HepG2 (cell line): ENCODE measurements at regions not wholly inside any gene's neighbourhood (a gene's known extent, or its start where the extent isn't known, plus 50 kb on each side); places are given as distances from the start of the nearest gene placed in this dataset.

ENCODE experiments used
- BHLHE40 ChIP-seq: IDR thresholded peaks from 2 replicates; pipeline ENCODE4 v1.6.1; 2011; ENCODE audit warnings: low read length, improper control_type of control experiment
- CBX5 ChIP-seq: sonication (generic); formaldehyde crosslinking; IDR thresholded peaks from 2 replicates; pipeline ENCODE4 v1.4.0; 2020; ENCODE audit warnings: missing genetic modification reagents, borderline replicate concordance
- ERF ChIP-seq: IDR thresholded peaks from 2 replicates; pipeline ENCODE4 v1.6.1; 2018; ENCODE audit warnings: missing biosample characterization, missing genetic modification reagents
- JUND ChIP-seq: sonication (generic); formaldehyde crosslinking; IDR thresholded peaks from 2 replicates; pipeline ENCODE4 v1.8.0; 2022; ENCODE audit warnings: mild to moderate bottlenecking, missing genetic modification reagents
- KDM2A ChIP-seq: sonication (generic); formaldehyde crosslinking; IDR thresholded peaks from 2 replicates; pipeline ENCODE4 v1.4.0; 2020; ENCODE audit warnings: low read depth, missing genetic modification reagents, borderline replicate concordance
- KLF11 ChIP-seq: IDR thresholded peaks from 2 replicates; pipeline ENCODE4 v1.6.1; 2016; ENCODE audit warnings: missing compliant biosample characterization
- MED13 ChIP-seq: sonication (generic); formaldehyde crosslinking; IDR thresholded peaks from 2 replicates; pipeline ENCODE4 v1.5.0; 2020; ENCODE audit warnings: missing genetic modification reagents
- MEF2D ChIP-seq: sonication (generic); formaldehyde crosslinking; IDR thresholded peaks from 2 replicates; pipeline ENCODE4 v1.5.1; 2020; ENCODE audit warnings: mild to moderate bottlenecking, missing genetic modification reagents
- PATZ1 ChIP-seq: sonication (generic); formaldehyde crosslinking; IDR thresholded peaks from 2 replicates; pipeline ENCODE4 v1.4.0; 2020; ENCODE audit warnings: missing genetic modification reagents
- RFX5 ChIP-seq: IDR thresholded peaks from 2 replicates; pipeline ENCODE4 v1.6.1; 2011; ENCODE audit warnings: low read depth, low read length, improper control_type of control experiment
- SATB2 ChIP-seq: sonication (generic); formaldehyde crosslinking; IDR thresholded peaks from 2 replicates; pipeline ENCODE4 v1.5.0; 2020; ENCODE audit warnings: missing genetic modification reagents
- SPEN ChIP-seq: sonication (generic); formaldehyde crosslinking; IDR thresholded peaks from 2 replicates; pipeline ENCODE4 v1.5.1; 2020; ENCODE audit warnings: low read depth, mild to moderate bottlenecking, missing genetic modification reagents
- TFAP4 ChIP-seq: sonication (generic); IDR thresholded peaks from 2 replicates; pipeline ENCODE4 v1.6.1; 2016; ENCODE audit warnings: low read depth, borderline replicate concordance
- ZBTB44 ChIP-seq: sonication (generic); formaldehyde crosslinking; IDR thresholded peaks from 2 replicates; pipeline ENCODE4 v1.4.0; 2020; ENCODE audit warnings: missing genetic modification reagents
- ZIK1 ChIP-seq: sonication (generic); formaldehyde crosslinking; IDR thresholded peaks from 2 replicates; pipeline ENCODE4 v1.5.0; 2020; ENCODE audit warnings: mild to moderate bottlenecking, low read depth, missing genetic modification reagents, borderline replicate concordance
- ZNF225 ChIP-seq: sonication (generic); formaldehyde crosslinking; IDR thresholded peaks from 2 replicates; pipeline ENCODE4 v1.4.0; 2020; ENCODE audit warnings: mild to moderate bottlenecking, missing genetic modification reagents
- ZNF484 ChIP-seq: sonication (generic); formaldehyde crosslinking; IDR thresholded peaks from 2 replicates; pipeline ENCODE4 v1.5.1; 2020; ENCODE audit warnings: mild to moderate bottlenecking, low read depth, missing genetic modification reagents, borderline replicate concordance
- ZNF790 ChIP-seq: sonication (generic); formaldehyde crosslinking; IDR thresholded peaks from 2 replicates; pipeline ENCODE4 v1.8.0; 2022; ENCODE audit warnings: missing genetic modification reagents, mild to moderate bottlenecking, borderline replicate concordance
- ZSCAN30 ChIP-seq: sonication (generic); formaldehyde crosslinking; IDR thresholded peaks from 2 replicates; pipeline ENCODE4 v1.5.0; 2020; ENCODE audit warnings: mild to moderate bottlenecking, missing genetic modification reagents
- TF ChIP-seq, protein P1 (sequence below): sonication (generic); formaldehyde crosslinking; IDR thresholded peaks from 2 replicates; pipeline ENCODE4 v1.4.0; 2020; ENCODE audit warnings: missing genetic modification reagents, borderline replicate concordance
- TF ChIP-seq, protein P2 (sequence below): IDR thresholded peaks from 2 replicates; pipeline ENCODE4 v1.4.0; 2020; ENCODE audit warnings: mild to moderate bottlenecking, missing genetic modification reagents

DNA sequence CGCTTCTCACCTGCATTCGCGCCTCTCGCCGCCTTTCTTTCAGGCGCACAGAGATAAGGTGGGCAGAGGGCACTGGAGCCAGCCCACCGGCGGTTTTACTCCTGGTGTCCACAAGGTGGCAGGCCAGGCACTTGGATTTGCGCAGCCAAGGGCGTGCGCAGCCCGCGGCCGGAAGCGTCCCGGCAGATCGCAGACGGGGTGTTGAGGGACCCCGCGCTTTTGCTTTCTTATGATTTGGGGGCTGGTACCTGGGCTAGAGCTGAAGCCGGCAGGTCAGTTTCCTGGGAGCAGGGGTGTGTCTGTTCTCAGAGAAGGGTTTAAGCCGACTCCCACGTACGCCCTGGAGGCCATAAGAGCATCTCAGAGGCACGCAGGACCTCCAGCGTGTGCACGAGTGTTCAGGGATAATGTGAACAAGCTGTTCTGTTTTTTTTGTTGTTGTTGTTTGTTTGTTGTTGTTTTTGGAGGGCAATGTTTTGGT, 305.6 kb upstream of the CXCR4 start (continued):
- TF ChIP-seq SATB2 (CRISPR knock-in tag): no peak
- peak; percentile 60; the same call in 1 of the 2 replicates for TF ChIP-seq SPEN
- TF ChIP-seq ZBTB44: no peak
- no peak for TF ChIP-seq MED13 (CRISPR knock-in tag)
- no peak for TF ChIP-seq TFAP4
- TF ChIP-seq JUND (CRISPR knock-in tag): no peak
- TF ChIP-seq ZNF790 (CRISPR knock-in tag): no peak
- TF ChIP-seq PATZ1: peak; percentile 33; the same call in 1 of the 2 replicates
- TF ChIP-seq ZIK1 (CRISPR knock-in tag): 0 out of 2 replicates have a peak, but pooled peaks have one; percentile 64
- TF ChIP-seq CBX5 (CRISPR knock-in tag): peak; percentile 73; the same call in 1 of the 2 replicates
- TF ChIP-seq KLF11 (CRISPR knock-in tag): no peak
- TF ChIP-seq MEF2D (CRISPR knock-in tag): peak; percentile 66; the same call in 1 of the 2 replicates
- peak; percentile 87 for TF ChIP-seq KDM2A
- TF ChIP-seq ZNF484: no peak
- peak; percentile 70; the same call in 1 of the 2 replicates for TF ChIP-seq ZNF225 (CRISPR knock-in tag)
- no peak for TF ChIP-seq ZSCAN30 (CRISPR knock-in tag)
- peak; percentile 49; the same call in 1 of the 2 replicates for TF ChIP-seq ERF (CRISPR knock-in tag)
- TF ChIP-seq RFX5: no peak
- TF ChIP-seq BHLHE40: peak; percentile 31; the same call in 1 of the 2 replicates
- TF ChIP-seq, protein P1, sequence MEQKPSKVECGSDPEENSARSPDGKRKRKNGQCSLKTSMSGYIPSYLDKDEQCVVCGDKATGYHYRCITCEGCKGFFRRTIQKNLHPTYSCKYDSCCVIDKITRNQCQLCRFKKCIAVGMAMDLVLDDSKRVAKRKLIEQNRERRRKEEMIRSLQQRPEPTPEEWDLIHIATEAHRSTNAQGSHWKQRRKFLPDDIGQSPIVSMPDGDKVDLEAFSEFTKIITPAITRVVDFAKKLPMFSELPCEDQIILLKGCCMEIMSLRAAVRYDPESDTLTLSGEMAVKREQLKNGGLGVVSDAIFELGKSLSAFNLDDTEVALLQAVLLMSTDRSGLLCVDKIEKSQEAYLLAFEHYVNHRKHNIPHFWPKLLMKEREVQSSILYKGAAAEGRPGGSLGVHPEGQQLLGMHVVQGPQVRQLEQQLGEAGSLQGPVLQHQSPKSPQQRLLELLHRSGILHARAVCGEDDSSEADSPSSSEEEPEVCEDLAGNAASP: peak; percentile 53
- TF ChIP-seq, protein P2, sequence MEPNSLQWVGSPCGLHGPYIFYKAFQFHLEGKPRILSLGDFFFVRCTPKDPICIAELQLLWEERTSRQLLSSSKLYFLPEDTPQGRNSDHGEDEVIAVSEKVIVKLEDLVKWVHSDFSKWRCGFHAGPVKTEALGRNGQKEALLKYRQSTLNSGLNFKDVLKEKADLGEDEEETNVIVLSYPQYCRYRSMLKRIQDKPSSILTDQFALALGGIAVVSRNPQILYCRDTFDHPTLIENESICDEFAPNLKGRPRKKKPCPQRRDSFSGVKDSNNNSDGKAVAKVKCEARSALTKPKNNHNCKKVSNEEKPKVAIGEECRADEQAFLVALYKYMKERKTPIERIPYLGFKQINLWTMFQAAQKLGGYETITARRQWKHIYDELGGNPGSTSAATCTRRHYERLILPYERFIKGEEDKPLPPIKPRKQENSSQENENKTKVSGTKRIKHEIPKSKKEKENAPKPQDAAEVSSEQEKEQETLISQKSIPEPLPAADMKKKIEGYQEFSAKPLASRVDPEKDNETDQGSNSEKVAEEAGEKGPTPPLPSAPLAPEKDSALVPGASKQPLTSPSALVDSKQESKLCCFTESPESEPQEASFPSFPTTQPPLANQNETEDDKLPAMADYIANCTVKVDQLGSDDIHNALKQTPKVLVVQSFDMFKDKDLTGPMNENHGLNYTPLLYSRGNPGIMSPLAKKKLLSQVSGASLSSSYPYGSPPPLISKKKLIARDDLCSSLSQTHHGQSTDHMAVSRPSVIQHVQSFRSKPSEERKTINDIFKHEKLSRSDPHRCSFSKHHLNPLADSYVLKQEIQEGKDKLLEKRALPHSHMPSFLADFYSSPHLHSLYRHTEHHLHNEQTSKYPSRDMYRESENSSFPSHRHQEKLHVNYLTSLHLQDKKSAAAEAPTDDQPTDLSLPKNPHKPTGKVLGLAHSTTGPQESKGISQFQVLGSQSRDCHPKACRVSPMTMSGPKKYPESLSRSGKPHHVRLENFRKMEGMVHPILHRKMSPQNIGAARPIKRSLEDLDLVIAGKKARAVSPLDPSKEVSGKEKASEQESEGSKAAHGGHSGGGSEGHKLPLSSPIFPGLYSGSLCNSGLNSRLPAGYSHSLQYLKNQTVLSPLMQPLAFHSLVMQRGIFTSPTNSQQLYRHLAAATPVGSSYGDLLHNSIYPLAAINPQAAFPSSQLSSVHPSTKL (CRISPR knock-in tag): peak; percentile 36; the same call in 1 of the 2 replicates
